Neural cell (in vitro differentiated cells): ENCODE measurements at regions not wholly inside any gene's neighbourhood (a gene's known extent, or its start where the extent isn't known, plus 50 kb on each side); places are given as distances from the start of the nearest gene placed in this dataset.

Experiments used
- H2AFZ ChIP-seq: fragments of 200-600, 300-800 bp; sonication (generic), shearing (Covaris generic); 2 replicates; pipeline ENCODE4 v1.6.0; 2014; ENCODE audit warnings: low read depth, mild to moderate bottlenecking, antibody characterized with exemption, low read length, moderate library complexity
- H3F3A ChIP-seq: fragments of 200-600 bp; shearing (Covaris generic); 2 replicates; pipeline ENCODE4 v1.6.1; 2016; ENCODE audit warnings: mild to moderate bottlenecking, moderate library complexity, mixed read lengths, antibody characterized with exemption, low read length; ENCODE audit not compliant: insufficient read depth, poor library complexity, severe bottlenecking
- H3K27ac ChIP-seq: fragments of 200-600, 300-800 bp; sonication (generic), shearing (Covaris generic); 2 replicates; pipeline ENCODE4 v1.5.1; 2014; ENCODE audit warnings: mild to moderate bottlenecking, low read length, moderate library complexity
- H3K27me3 ChIP-seq: fragments of 300-800, 200-600 bp; sonication (generic), shearing (Covaris generic); 2 replicates; pipeline ENCODE4 v1.6.0; 2014; ENCODE audit warnings: mild to moderate bottlenecking, low read depth, low read length, moderate library complexity; ENCODE audit not compliant: insufficient read depth
- H3K36me3 ChIP-seq: fragments of 300-800, 200-600 bp; sonication (generic), shearing (Covaris generic); 2 replicates; pipeline ENCODE4 v1.5.1; 2014; ENCODE audit warnings: mild to moderate bottlenecking, antibody characterized with exemption, low read length, moderate library complexity; ENCODE audit not compliant: insufficient read depth
- H3K4me2 ChIP-seq: fragments of 300-800, 200-600 bp; sonication (generic), shearing (Covaris generic); 2 replicates; pipeline ENCODE4 v1.6.0; 2014; ENCODE audit warnings: mild to moderate bottlenecking, low read length
- H3K4me3 ChIP-seq: fragments of 300-800, 200-600 bp; sonication (generic), shearing (Covaris generic); 2 replicates; pipeline ENCODE4 v1.5.1; 2014; ENCODE audit warnings: mild to moderate bottlenecking, low read length, moderate library complexity
- H3K79me2 ChIP-seq: fragments of 200-600 bp; shearing (Covaris generic); replicated peaks from 2 replicates; pipeline ENCODE4 v1.6.0; 2014; ENCODE audit warnings: mild to moderate bottlenecking, low read length, moderate library complexity; ENCODE audit not compliant: insufficient read depth
- H3K9ac ChIP-seq: fragments of 300-800, 200-600 bp; sonication (generic), shearing (Covaris generic); 2 replicates; pipeline ENCODE4 v1.6.1; 2016; ENCODE audit warnings: mild to moderate bottlenecking, low read length, mixed read lengths
- H3K9me2 ChIP-seq: fragments of 200-600 bp; shearing (Covaris generic); 2 replicates; pipeline ENCODE4 v1.6.1; 2016; ENCODE audit warnings: mild to moderate bottlenecking, low read length, mixed read lengths; ENCODE audit not compliant: insufficient read depth
- H3K9me3 ChIP-seq: fragments of 200-600, 300-800 bp; sonication (generic), shearing (Covaris generic); 2 replicates; pipeline ENCODE4 v1.6.1; 2016; ENCODE audit warnings: mild to moderate bottlenecking, mixed run types, low read length, moderate library complexity, mixed read lengths
- H4K20me1 ChIP-seq: fragments of 200-600 bp; shearing (Covaris generic); 2 replicates; pipeline ENCODE4 v1.6.1; 2016; ENCODE audit warnings: mild to moderate bottlenecking, mixed run types; ENCODE audit not compliant: insufficient read depth
- CTCF ChIP-seq: fragments of 450-650 bp; IDR thresholded peaks from 2 replicates; pipeline ENCODE4 v1.5.1; 2014; ENCODE audit warnings: antibody characterized with exemption, mild to moderate bottlenecking, moderate library complexity; ENCODE audit not compliant: poor library complexity, severe bottlenecking
- EP300 ChIP-seq: fragments of 450-650 bp; conservative IDR thresholded peaks from 2 replicates; pipeline ENCODE4 v1.6.1; 2014; ENCODE audit warnings: antibody characterized with exemption, mild to moderate bottlenecking, moderate library complexity; ENCODE audit not compliant: poor library complexity, severe bottlenecking
- EZH2 ChIP-seq: fragments of 200-600, 300-800 bp; shearing (Covaris generic), sonication (generic); IDR thresholded peaks from 2 replicates; pipeline ENCODE4 v1.6.1; 2014; ENCODE audit warnings: antibody characterized with exemption, low read length, borderline replicate concordance, mild to moderate bottlenecking; ENCODE audit not compliant: insufficient read depth, poor library complexity, severe bottlenecking
- MXI1 ChIP-seq: fragments of 450-650 bp; conservative IDR thresholded peaks from 2 replicates; pipeline ENCODE4 v1.6.1; 2014; ENCODE audit warnings: antibody characterized with exemption, mild to moderate bottlenecking; ENCODE audit not compliant: poor library complexity, severe bottlenecking
- POLR2AphosphoS5 ChIP-seq: IDR thresholded peaks from 2 replicates; pipeline ENCODE4 v1.6.1; 2012
- RAD21 ChIP-seq: fragments of 450-650 bp; conservative IDR thresholded peaks from 2 replicates; pipeline ENCODE4 v1.6.1; 2014; ENCODE audit warnings: antibody characterized with exemption, mild to moderate bottlenecking, moderate library complexity
- REST ChIP-seq: IDR thresholded peaks from 2 replicates; pipeline ENCODE4 v1.6.1; 2012; ENCODE audit warnings: borderline replicate concordance
- SMC3 ChIP-seq: fragments of 450-650 bp; conservative IDR thresholded peaks from 2 replicates; pipeline ENCODE4 v1.6.1; 2014; ENCODE audit warnings: antibody characterized with exemption, mild to moderate bottlenecking, moderate library complexity; ENCODE audit not compliant: poor library complexity
- TAF1 ChIP-seq: IDR thresholded peaks from 2 replicates; pipeline ENCODE4 v1.6.1; 2012; ENCODE audit warnings: low read depth

GRCh38 chr4:28784188-28784587 lies 1923.5 kb downstream of the STIM2 start:
- no peaks in the 10 kb centered on the region for H3K9me3 ChIP-seq
- no peaks in the 10 kb centered on the region for H3K27me3 ChIP-seq
- H3K4me3 ChIP-seq: no peak overlapping the region
- H3K36me3 ChIP-seq: no peaks in the 10 kb centered on the region
- no peaks in the 10 kb centered on the region for H3K9me2 ChIP-seq
- no peak overlapping the region for H3K4me2 ChIP-seq
- H4K20me1 ChIP-seq: no peaks in the 10 kb centered on the region
- H2AFZ ChIP-seq: no peak overlapping the region
- H3K79me2 ChIP-seq: no peaks in the 10 kb centered on the region
- no peaks in the 10 kb centered on the region for H3F3A ChIP-seq
- no peak for TF ChIP-seq EZH2
- TF ChIP-seq TAF1: no peak
- TF ChIP-seq REST: no peak
- TF ChIP-seq CTCF: no peak
- TF ChIP-seq POLR2AphosphoS5: no peak
- TF ChIP-seq SMC3: no peak
- TF ChIP-seq EP300: no peak
- TF ChIP-seq MXI1: no peak
- TF ChIP-seq RAD21: no peak
- H3K27ac ChIP-seq: no peak overlapping the region
- H3K9ac ChIP-seq: no peak overlapping the region

- H2AFZ ChIP-seq: no peak overlapping the region
- TF ChIP-seq POLR2AphosphoS5 (no peak), EZH2 (no peak), EP300 (no peak), REST (no peak), CTCF (no peak), RAD21 (no peak)
Observed at GRCh38 chr4:28787947-28788346, 1927.3 kb downstream of the STIM2 start.

More at GRCh38 chr4:28787947-28788346, 1927.3 kb downstream of the STIM2 start:
- Histone ChIP-seq H3K9me3 (no peaks in the 10 kb centered on the region), H3K4me2 (no peak overlapping the region), H3K27ac (no peak overlapping the region), H3K9me2 (no peaks in the 10 kb centered on the region), H3F3A (no peaks in the 10 kb centered on the region), H3K27me3 (no peaks in the 10 kb centered on the region), H3K79me2 (no peaks in the 10 kb centered on the region), H3K36me3 (no peaks in the 10 kb centered on the region), H3K4me3 (no peak overlapping the region), H4K20me1 (no peaks in the 10 kb centered on the region), H3K9ac (no peak overlapping the region)
